ENCODE measurements at regions not wholly inside any gene's neighbourhood (a gene's known extent, or its start where the extent isn't known, plus 50 kb on each side); places are given as distances from the start of the nearest gene placed in this dataset.

GRCh38 chr12:132410296-132410625, 79.7 kb upstream of the FBRSL1 start:
- Histone ChIP-seq H3K27me3 (peaks cover 48% of the 10 kb centered on the region), H3F3A (ENCODE audit: low read depth) (no peaks in the 10 kb centered on the region), H3K27ac (no peak overlapping the region), H3K36me3 (no peaks in the 10 kb centered on the region), H3K9ac (no peak overlapping the region), H3K9me3 (ENCODE audit: low read depth) (no peaks in the 10 kb centered on the region), H4K20me1 (ENCODE audit: low read depth) (peaks cover 7% of the 10 kb centered on the region), H3K4me3 (no peak overlapping the region), H3K4me2 (no peak overlapping the region), H2AFZ (replicated peaks) (no peak overlapping the region), H3K4me1 (peaks cover 3% of the 10 kb centered on the region), H3K79me2 (ENCODE audit: low read depth) (no peaks in the 10 kb centered on the region)
- TF ChIP-seq EZH2phosphoT487 (IDR thresholded peaks at IDR 0.05) (no peak), CTCF (IDR thresholded peaks at IDR 0.05) (no peak), EZH2 (IDR thresholded peaks at IDR 0.05) (no peak)
- Mint-ChIP-seq H3K27ac (no peak overlapping the region), H3K36me3 (no peaks in the 10 kb centered on the region), H3K4me3 (no peak overlapping the region), H3K4me1 (peaks cover 4% of the 10 kb centered on the region), H3K27me3 (ENCODE audit: insufficient read depth, low read depth) (peaks cover 14% of the 10 kb centered on the region), H3K9me3 (peaks cover 5% of the 10 kb centered on the region)
- no peak for DNase-seq (ENCODE audit: low spot score)

- H3K27me3 Mint-ChIP-seq (ENCODE audit: insufficient read depth, low read depth) = peaks cover 15% of the 10 kb centered on the region
- no peak overlapping the region for H3K4me3 ChIP-seq
- no peak overlapping the region for H2AFZ ChIP-seq (replicated peaks)
- H3K4me2 ChIP-seq = no peak overlapping the region
- H3K4me1 Mint-ChIP-seq = peaks cover 5% of the 10 kb centered on the region
- peaks cover 7% of the 10 kb centered on the region for H4K20me1 ChIP-seq (ENCODE audit: low read depth)
- no peak overlapping the region for H3K27ac Mint-ChIP-seq
- H3K36me3 Mint-ChIP-seq = no peaks in the 10 kb centered on the region
- H3K9me3 Mint-ChIP-seq = peaks cover 5% of the 10 kb centered on the region
- no peak overlapping the region for H3K27ac ChIP-seq
- no peak for DNase-seq (ENCODE audit: low spot score)
- no peaks in the 10 kb centered on the region for H3K9me3 ChIP-seq (ENCODE audit: low read depth)
- no peak overlapping the region for H3K9ac ChIP-seq
- TF ChIP-seq EZH2phosphoT487 (IDR thresholded peaks at IDR 0.05) (no peak), EZH2 (IDR thresholded peaks at IDR 0.05) (no peak), CTCF (IDR thresholded peaks at IDR 0.05) (no peak)
- no peak overlapping the region for H3K4me3 Mint-ChIP-seq
- H3K36me3 ChIP-seq = no peaks in the 10 kb centered on the region
- H3K27me3 ChIP-seq = peaks cover 51% of the 10 kb centered on the region
- no peaks in the 10 kb centered on the region for H3K79me2 ChIP-seq (ENCODE audit: low read depth)
- H3F3A ChIP-seq (ENCODE audit: low read depth) = no peaks in the 10 kb centered on the region
- peaks cover 3% of the 10 kb centered on the region for H3K4me1 ChIP-seq
Measured at GRCh38 chr12:132409495-132410295, 80.3 kb upstream of the FBRSL1 start.

GRCh38 chr12:132408626-132409494, 79.5 kb upstream of the GALNT9 start:
- Histone ChIP-seq H3F3A (ENCODE audit: low read depth) (no peaks in the 10 kb centered on the region), H3K9ac (no peak overlapping the region), H3K79me2 (ENCODE audit: low read depth) (no peaks in the 10 kb centered on the region), H3K27ac (no peak overlapping the region), H3K4me1 (peaks cover 3% of the 10 kb centered on the region), H3K4me3 (no peak overlapping the region), H2AFZ (replicated peaks) (no peak overlapping the region), H3K36me3 (no peaks in the 10 kb centered on the region), H3K4me2 (no peak overlapping the region), H4K20me1 (ENCODE audit: low read depth) (no peaks in the 10 kb centered on the region), H3K27me3 (peaks cover 51% of the 10 kb centered on the region), H3K9me3 (ENCODE audit: low read depth) (no peaks in the 10 kb centered on the region)
- Mint-ChIP-seq H3K4me3 (no peak overlapping the region), H3K36me3 (no peaks in the 10 kb centered on the region), H3K9me3 (peaks cover 5% of the 10 kb centered on the region), H3K27me3 (ENCODE audit: insufficient read depth, low read depth) (peaks cover 15% of the 10 kb centered on the region), H3K4me1 (peaks cover 5% of the 10 kb centered on the region), H3K27ac (peak overlapping the region; percentile 57)
- DNase-seq (ENCODE audit: low spot score) = no peak
- TF ChIP-seq CTCF (IDR thresholded peaks at IDR 0.05) (no peak), EZH2phosphoT487 (IDR thresholded peaks at IDR 0.05) (no peak), EZH2 (IDR thresholded peaks at IDR 0.05) (no peak)
